Breast epithelium (tissue), 3 donors: ENCODE measurements at regions not wholly inside any gene's neighbourhood (a gene's known extent, or its start where the extent isn't known, plus 50 kb on each side); places are given as distances from the start of the nearest gene placed in this dataset.

ENCODE experiments used
- POLR2A ChIP-seq: fragments of 450-650 bp; IDR thresholded peaks from one replicate; pipeline ENCODE4 v1.6.1; 2016; ENCODE audit warnings: antibody characterized with exemption, mild to moderate bottlenecking, moderate library complexity
- TF ChIP-seq, protein P1 (sequence below), 3 donors: fragments of 450-650 bp; IDR thresholded peaks; one replicate each; pipeline ENCODE4 v1.5.1; 2016 to 2017; ENCODE audit warnings: antibody characterized with exemption in 3 of 3, mild to moderate bottlenecking in 3 of 3, moderate library complexity in 3 of 3

DNA sequence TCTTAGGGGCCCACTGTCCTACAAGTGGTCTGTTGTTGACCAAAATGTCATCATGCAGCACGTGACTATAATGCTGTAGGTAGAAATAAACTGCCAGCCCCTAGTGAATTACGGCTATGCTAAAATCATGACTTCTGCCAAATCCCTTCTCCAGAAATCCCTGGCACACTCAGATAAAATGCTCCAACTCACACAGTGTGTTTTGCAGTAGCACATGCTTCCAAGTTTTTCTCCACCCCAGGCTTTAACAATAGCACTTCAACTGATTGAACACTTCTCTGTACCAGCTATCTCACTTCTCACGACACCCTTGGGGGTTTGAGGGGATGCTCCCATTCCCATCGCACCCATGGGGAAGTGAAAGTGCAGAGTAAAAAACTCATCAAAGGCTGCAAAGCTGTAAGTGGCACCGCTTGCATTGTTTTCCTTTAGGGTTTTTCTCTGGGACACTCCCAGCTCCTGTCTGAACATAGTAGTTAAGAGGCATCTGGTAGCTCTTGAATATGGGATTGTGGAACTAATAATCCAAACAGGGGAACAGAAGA lies 151.0 kb upstream of the SLC24A2 start:
- no peak for TF ChIP-seq POLR2A
- TF ChIP-seq, protein P1, sequence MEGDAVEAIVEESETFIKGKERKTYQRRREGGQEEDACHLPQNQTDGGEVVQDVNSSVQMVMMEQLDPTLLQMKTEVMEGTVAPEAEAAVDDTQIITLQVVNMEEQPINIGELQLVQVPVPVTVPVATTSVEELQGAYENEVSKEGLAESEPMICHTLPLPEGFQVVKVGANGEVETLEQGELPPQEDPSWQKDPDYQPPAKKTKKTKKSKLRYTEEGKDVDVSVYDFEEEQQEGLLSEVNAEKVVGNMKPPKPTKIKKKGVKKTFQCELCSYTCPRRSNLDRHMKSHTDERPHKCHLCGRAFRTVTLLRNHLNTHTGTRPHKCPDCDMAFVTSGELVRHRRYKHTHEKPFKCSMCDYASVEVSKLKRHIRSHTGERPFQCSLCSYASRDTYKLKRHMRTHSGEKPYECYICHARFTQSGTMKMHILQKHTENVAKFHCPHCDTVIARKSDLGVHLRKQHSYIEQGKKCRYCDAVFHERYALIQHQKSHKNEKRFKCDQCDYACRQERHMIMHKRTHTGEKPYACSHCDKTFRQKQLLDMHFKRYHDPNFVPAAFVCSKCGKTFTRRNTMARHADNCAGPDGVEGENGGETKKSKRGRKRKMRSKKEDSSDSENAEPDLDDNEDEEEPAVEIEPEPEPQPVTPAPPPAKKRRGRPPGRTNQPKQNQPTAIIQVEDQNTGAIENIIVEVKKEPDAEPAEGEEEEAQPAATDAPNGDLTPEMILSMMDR (IDR thresholded peaks at IDR 0.05): no peak
